H1 (cell line): ENCODE measurements at regions not wholly inside any gene's neighbourhood (a gene's known extent, or its start where the extent isn't known, plus 50 kb on each side); places are given as distances from the start of the nearest gene placed in this dataset.

Source experiments
- CTCF ChIA-PET: fragments of 300-600 bp; sonication (Branson Sonifier 250); formaldehyde crosslinking; loops from one replicate; lab custom pipeline; 2021; ENCODE audit not compliant: partially characterized antibody; lab: Charles Lee
- POLR2A ChIA-PET: fragments of 300-600 bp; sonication (Branson Sonifier 250); formaldehyde crosslinking; loops from one replicate; lab custom pipeline; 2021; ENCODE audit warnings: inconsistent platforms; ENCODE audit not compliant: partially characterized antibody; lab: Charles Lee
- DNase-seq, 2 experiments: peaks; one replicate each; pipeline versions ENCODE4 v3.0.0 to v3.0.0-alpha.2; 2010 to 2022; ENCODE audit warnings: low spot score in 2 of 2, low read depth in 1 of 2, mixed read lengths in 1 of 2
- FAIRE-seq: peaks from 2 replicates; lab custom pipeline; 2011; peaks lifted over from hg19 to GRCh38; lab: Jason Lieb, UNC
- H2AFZ ChIP-seq: 2 replicates; pipeline ENCODE4 v1.8.1; 2012; ENCODE audit warnings: low read length, inconsistent platforms
- H2AK5ac ChIP-seq: 2 replicates; pipeline ENCODE4 v1.6.1; 2013; ENCODE audit warnings: low read depth, low read length
- H2BK120ac ChIP-seq: replicated peaks from 2 replicates; pipeline ENCODE3; 2013; ENCODE audit warnings: low read depth, low read length, inconsistent platforms
- H2BK12ac ChIP-seq: 2 replicates; pipeline ENCODE4 v1.6.1; 2013; ENCODE audit warnings: low read depth, low read length
- H2BK15ac ChIP-seq: 2 replicates; pipeline ENCODE4 v1.6.1; 2013; ENCODE audit warnings: low read length
- H2BK20ac ChIP-seq: 2 replicates; pipeline ENCODE4 v1.6.1; 2013; ENCODE audit warnings: low read length
- H2BK5ac ChIP-seq: 2 replicates; pipeline ENCODE4 v1.6.1; 2013; ENCODE audit warnings: low read depth, low read length
- H3K14ac ChIP-seq: 2 replicates; pipeline ENCODE4 v1.6.1; 2013; ENCODE audit warnings: inconsistent platforms; ENCODE audit not compliant: insufficient read length
- H3K18ac ChIP-seq: 2 replicates; pipeline ENCODE4 v1.6.1; 2013; ENCODE audit warnings: low read length; ENCODE audit errors: extremely low read depth
- H3K23ac ChIP-seq: 2 replicates; pipeline ENCODE4 v1.6.1; 2013; ENCODE audit warnings: inconsistent platforms; ENCODE audit not compliant: insufficient read length
- H3K23me2 ChIP-seq: 2 replicates; pipeline ENCODE4 v1.6.1; 2013; ENCODE audit warnings: low read depth, low read length
- H3K27ac ChIP-seq: 2 replicates; pipeline ENCODE4 v1.6.1; 2011; ENCODE audit warnings: low read depth, low read length, inconsistent platforms
- H3K27me3 ChIP-seq, 4 experiments: replicated peaks in 1 of 4; 1 replicate in 1 of 4; 2 replicates in 3 of 4; pipeline versions ENCODE4 v1.6.1 to v1.8.1; 2011 to 2013; ENCODE audit warnings: low read length in 3 of 4, mild to moderate bottlenecking in 3 of 4, inconsistent platforms in 2 of 4, mixed read lengths in 2 of 4, moderate library complexity in 1 of 4; ENCODE audit not compliant: control insufficient read depth in 3 of 4, insufficient read depth in 3 of 4; ENCODE audit errors: extremely low read depth in 1 of 4
- H3K36me3 ChIP-seq, 4 experiments: 2 replicates each; pipeline versions ENCODE4 v1.6.1 to v1.8.1; 2011 to 2013; ENCODE audit warnings: mild to moderate bottlenecking in 4 of 4, low read length in 3 of 4, moderate library complexity in 2 of 4, control low read depth in 1 of 4, inconsistent platforms in 1 of 4; ENCODE audit not compliant: insufficient read depth in 4 of 4, control insufficient read depth in 2 of 4
- H3K4ac ChIP-seq: replicated peaks from 2 replicates; pipeline ENCODE3; 2013; ENCODE audit warnings: low read length, low read depth, mixed read lengths, inconsistent platforms; ENCODE audit not compliant: insufficient read length
- H3K4me1 ChIP-seq, 4 experiments: replicated peaks in 1 of 4; 1 replicate in 1 of 4; 2 replicates in 3 of 4; pipeline versions ENCODE4 v1.6.1 to v1.8.1; 2011 to 2013; ENCODE audit warnings: low read length in 3 of 4, inconsistent platforms in 2 of 4, mixed read lengths in 1 of 4; ENCODE audit not compliant: insufficient read depth in 4 of 4, control insufficient read depth in 3 of 4
- H3K4me2 ChIP-seq, 2 experiments: 2 replicates each; pipeline versions ENCODE4 v1.6.1 to v1.8.1; 2011 to 2013; ENCODE audit warnings: low read depth in 2 of 2, low read length in 2 of 2, control low read depth in 1 of 2, inconsistent platforms in 1 of 2, mild to moderate bottlenecking in 1 of 2; ENCODE audit not compliant: insufficient read depth in 1 of 2
- H3K4me3 ChIP-seq, 4 experiments: fragments of 200-600, 300-600 bp in 1 of 4; sonication (generic), shearing (Covaris generic), sonication (Bioruptor Twin) in 1 of 4; 2 replicates each; pipeline versions ENCODE4 v1.5.1 to v1.8.1; 2011 to 2016; ENCODE audit warnings: low read length in 4 of 4, low read depth in 3 of 4, control low read depth in 2 of 4, inconsistent platforms in 2 of 4, mild to moderate bottlenecking in 2 of 4, mixed read lengths in 1 of 4, moderate library complexity in 1 of 4; ENCODE audit not compliant: insufficient read depth in 2 of 4; ENCODE audit errors: extremely low read depth in 1 of 4
- H3K56ac ChIP-seq: replicated peaks from 2 replicates; pipeline ENCODE3; 2013; ENCODE audit warnings: low read depth, mild to moderate bottlenecking, mixed read lengths, low read length, inconsistent platforms; ENCODE audit not compliant: insufficient read length
- H3K79me1 ChIP-seq: 2 replicates; pipeline ENCODE4 v1.6.1; 2013; ENCODE audit warnings: low read depth, low read length, control low read depth
- H3K79me2 ChIP-seq, 2 experiments: 2 replicates each; pipeline versions ENCODE4 v1.6.1 to v1.8.1; 2012 to 2013; ENCODE audit warnings: low read length in 2 of 2, mild to moderate bottlenecking in 2 of 2, inconsistent platforms in 1 of 2; ENCODE audit not compliant: insufficient read depth in 2 of 2, control insufficient read depth in 1 of 2
- H3K9ac ChIP-seq, 4 experiments: replicated peaks in 1 of 4; 1 replicate in 1 of 4; 2 replicates in 3 of 4; pipeline versions ENCODE4 v1.6.1 to v1.8.1; 2011 to 2013; ENCODE audit warnings: low read depth in 3 of 4, low read length in 3 of 4, control low read depth in 2 of 4, mild to moderate bottlenecking in 2 of 4, moderate library complexity in 2 of 4, inconsistent platforms in 1 of 4; ENCODE audit errors: extremely low read depth in 1 of 4
- H3K9me3 ChIP-seq, 2 experiments: 2 replicates each; pipeline versions ENCODE4 v1.6.1 to v1.8.1; 2012 to 2013; ENCODE audit warnings: mild to moderate bottlenecking in 2 of 2, moderate library complexity in 2 of 2, control low read depth in 1 of 2, inconsistent platforms in 1 of 2, low read depth in 1 of 2, low read length in 1 of 2, mixed read lengths in 1 of 2; ENCODE audit not compliant: insufficient read depth in 2 of 2
- H4K20me1 ChIP-seq, 2 experiments: replicated peaks in 1 of 2; 2 replicates each; pipeline versions ENCODE3 to v1.8.1; 2011 to 2013; ENCODE audit warnings: inconsistent platforms in 2 of 2, low read length in 2 of 2, mild to moderate bottlenecking in 1 of 2; ENCODE audit not compliant: insufficient read depth in 2 of 2, control insufficient read depth in 1 of 2
- H4K5ac ChIP-seq: 2 replicates; pipeline ENCODE4 v1.6.1; 2013; ENCODE audit warnings: low read length, low read depth, mixed read lengths, inconsistent platforms; ENCODE audit not compliant: insufficient read length
- H4K8ac ChIP-seq: 2 replicates; pipeline ENCODE4 v1.8.0; 2013; ENCODE audit warnings: mild to moderate bottlenecking, moderate library complexity, low read length, inconsistent platforms; ENCODE audit not compliant: insufficient read depth; ENCODE audit errors: extremely low read depth
- H4K91ac ChIP-seq: replicated peaks from 2 replicates; pipeline ENCODE3; 2013; ENCODE audit warnings: low read length, mixed read lengths, inconsistent platforms; ENCODE audit not compliant: insufficient read length
- E2F6 ChIP-seq: IDR thresholded peaks from 2 replicates; pipeline ENCODE4 v1.6.1; 2012; ENCODE audit warnings: inconsistent platforms
- HDAC2 ChIP-seq, 2 experiments: fragments of 300-600 bp in 1 of 2; sonication (generic) in 1 of 2; IDR thresholded peaks; 2 replicates each; pipeline ENCODE4 v1.6.1; 2011 to 2012; ENCODE audit warnings: low read depth in 2 of 2, low read length in 2 of 2, mild to moderate bottlenecking in 2 of 2, moderate library complexity in 2 of 2, borderline replicate concordance in 1 of 2, inconsistent platforms in 1 of 2
- KDM5A ChIP-seq: fragments of 200-600 bp; IDR thresholded peaks from 2 replicates; pipeline ENCODE4 v1.7.1; 2012; ENCODE audit warnings: mild to moderate bottlenecking, low read length, inconsistent platforms, mixed read lengths
- MAFK ChIP-seq: IDR thresholded peaks from 2 replicates; pipeline ENCODE4 v1.6.1; 2012; ENCODE audit warnings: low read depth, mild to moderate bottlenecking, improper control_type of control experiment, low read length
- TEAD4 ChIP-seq: IDR thresholded peaks from 2 replicates; pipeline ENCODE4 v1.6.1; 2012; ENCODE audit warnings: low read depth, low read length, inconsistent platforms, mixed read lengths
- ZNF274 ChIP-seq: IDR thresholded peaks from 2 replicates; pipeline ENCODE4 v1.7.0; 2012; ENCODE audit warnings: low read length, borderline replicate concordance; ENCODE audit errors: extremely low read depth
- WGBS, 2 experiments: shearing (Covaris generic) in 1 of 2; methylation state at CpG; one replicate each; pipeline versions ENCODE4 v1.1.6 to v1.1.7; 2013 to 2015; ENCODE audit warnings: low lambda C conversion rate in 2 of 2, mixed read lengths in 2 of 2, inconsistent platforms in 1 of 2, low coverage in 1 of 2, missing lambda C conversion rate in 1 of 2; ENCODE audit not compliant: insufficient replicate concordance in 2 of 2, insufficient coverage in 1 of 2, insufficient read length in 1 of 2; ENCODE audit errors: extremely low coverage in 1 of 2, missing lambda C conversion rate in 1 of 2; 5-methylcytosine and 5-hydroxymethylcytosine counted together

GRCh38 chr5:4356201-4356600 lies 760.6 kb downstream of the IRX1 start (continued):
- TF ChIP-seq KDM5A = no peak

GRCh38 chr5:4359847-4360246 lies 764.2 kb downstream of the IRX1 start:
- Histone ChIP-seq H3K4ac (no peak overlapping the region), H3K79me1 (no peaks in the 10 kb centered on the region), H2BK120ac (no peak overlapping the region), H3K18ac (no peak overlapping the region), H3K9ac (no peak overlapping the region), H2AK5ac (no peak overlapping the region), H4K8ac (no peak overlapping the region), H3K36me3 (no peaks in the 10 kb centered on the region), H3K4me2 (no peak overlapping the region), H3K14ac (no peak overlapping the region), H3K23ac (no peak overlapping the region), H4K91ac (no peak overlapping the region), H3K9me3 (no peaks in the 10 kb centered on the region), H3K27me3 (no peaks in the 10 kb centered on the region), H2BK20ac (no peak overlapping the region), H3K4me1 (no peaks in the 10 kb centered on the region), H2BK15ac (no peak overlapping the region), H3K27ac (no peak overlapping the region), H4K5ac (no peak overlapping the region), H3K23me2 (no peaks in the 10 kb centered on the region; the same call in 1 of the 2 replicates), H3K4me3 (no peak overlapping the region), H2BK12ac (no peak overlapping the region), H3K79me2 (no peaks in the 10 kb centered on the region), H4K20me1 (no peaks in the 10 kb centered on the region), H3K56ac (no peak overlapping the region), H2BK5ac (no peak overlapping the region), H2AFZ (no peak overlapping the region)
- no peak for FAIRE-seq
- TF ChIP-seq MAFK = no peak
- TF ChIP-seq HDAC2 (IDR thresholded peaks at IDR 0.05; ENCODE audit: borderline replicate concordance in 1 of 2, low read depth in 2 of 2, low read length in 2 of 2) = no peak
- no peak for TF ChIP-seq ZNF274
- no peak for TF ChIP-seq E2F6
- no peak for TF ChIP-seq TEAD4
- WGBS, 2 experiments = 100% methylated on average over 2 of the region's 2 CpGs; no CpG with 5 or more reads in 1 of the 2 experiments
- no peak for DNase-seq
- CTCF ChIA-PET = interaction anchor here (0.6 kb wide), 1 partner anchor 887 kb away, joined by 3 read pairs; no protein-coding TSS in a partner anchor
- POLR2A ChIA-PET = no interaction called here
